ENCODE measurements at regions not wholly inside any gene's neighbourhood (a gene's known extent, or its start where the extent isn't known, plus 50 kb on each side); places are given as distances from the start of the nearest gene placed in this dataset.

DNA sequence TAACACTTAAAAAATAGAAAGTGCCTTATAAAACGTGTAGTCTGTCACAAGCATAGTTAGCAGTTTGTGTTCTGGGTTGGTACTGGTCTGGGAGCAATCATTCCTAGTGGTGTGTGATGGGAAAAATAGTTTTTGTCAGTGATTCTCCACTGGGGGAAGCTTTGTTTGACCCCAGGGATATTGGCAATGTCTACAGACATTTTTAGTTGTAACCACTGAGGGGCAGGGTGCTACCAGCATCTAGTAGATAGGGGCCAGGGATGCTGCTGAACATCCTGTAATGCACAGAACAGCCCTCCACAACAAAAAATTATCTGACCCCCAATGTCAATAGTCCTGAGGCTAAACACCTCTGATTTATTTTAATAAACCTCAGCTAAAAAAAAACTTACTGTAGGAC lies 51.6 kb upstream of the CREB5 start:
- intact Hi-C loops (cut with micrococcal nuclease): no loop called here

DNA sequence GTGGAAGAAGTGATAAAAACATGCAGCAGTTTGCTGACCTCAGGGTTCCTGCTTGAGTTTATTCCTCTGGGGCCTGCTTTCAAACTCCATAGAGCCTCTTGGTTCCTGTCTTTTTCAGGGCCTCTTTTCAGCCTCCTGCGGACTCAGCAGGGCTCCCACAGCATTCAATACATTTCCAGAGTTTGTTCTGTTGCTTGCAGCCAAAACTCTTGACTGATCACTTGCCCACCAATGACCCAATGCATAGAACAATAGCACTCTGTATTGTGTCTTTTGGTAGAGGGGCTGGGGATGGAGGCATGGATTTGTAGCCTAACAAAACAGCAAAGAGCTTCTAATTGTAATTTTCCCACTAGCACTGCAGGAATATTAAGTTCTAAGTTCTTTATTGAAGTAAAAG lies 50.8 kb upstream of the CREB5 start:
- intact Hi-C loops (cut with micrococcal nuclease): no loop called here

DNA sequence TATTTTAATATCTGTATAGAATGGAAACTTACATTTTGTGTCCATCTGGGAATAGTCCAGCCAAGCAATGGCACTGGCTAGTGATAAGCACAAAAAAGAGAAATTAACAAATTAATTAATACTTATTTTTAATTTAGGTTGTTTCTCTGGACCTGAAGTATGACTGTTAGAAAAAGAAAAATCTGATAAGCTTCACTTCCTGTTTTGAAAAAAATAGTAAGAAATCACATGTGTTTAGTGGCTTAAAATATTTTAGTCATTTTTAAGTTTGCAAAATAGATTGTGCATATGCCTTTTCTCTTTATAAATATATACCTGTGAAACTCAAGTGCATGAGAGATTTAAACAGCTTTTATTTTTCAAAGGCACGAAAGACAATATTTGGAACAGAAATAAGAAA lies 50.1 kb upstream of the CREB5 start:
- intact Hi-C loops (cut with micrococcal nuclease): no loop called here
